Ovary (tissue), 7 donors: ENCODE measurements at regions not wholly inside any gene's neighbourhood (a gene's known extent, or its start where the extent isn't known, plus 50 kb on each side); places are given as distances from the start of the nearest gene placed in this dataset.

ENCODE experiments used
- DNase-seq, 5 donors: peaks; one replicate each; pipeline ENCODE4 v3.0.0-alpha.2; 2019 to 2020
- H3K27ac ChIP-seq, 2 donors: fragments of 200-600 bp; one replicate each; pipeline versions ENCODE4 v1.5.1 to v1.8.0; 2019 to 2022
- H3K27me3 ChIP-seq: fragments of 200-600 bp; one replicate; pipeline ENCODE4 v1.8.0; 2022
- H3K36me3 ChIP-seq: fragments of 200-600 bp; sonication (generic); one replicate; pipeline ENCODE4 v1.5.1; 2019
- H3K4me1 ChIP-seq: one replicate; pipeline ENCODE4 v1.8.1; 2013; ENCODE audit warnings: mild to moderate bottlenecking, moderate library complexity; ENCODE audit not compliant: insufficient read depth
- H3K4me3 ChIP-seq: fragments of 200-600 bp; sonication (generic); one replicate; pipeline ENCODE4 v1.5.1; 2017
- H3K9me3 ChIP-seq, 2 donors: fragments of 200-600 bp in 1 of 2; sonication (generic) in 1 of 2; one replicate each; pipeline versions ENCODE4 v1.5.1 to v1.8.1; 2013 to 2019; ENCODE audit warnings: mild to moderate bottlenecking in 1 of 2, moderate library complexity in 1 of 2
- EP300 ChIP-seq: sonication (generic); formaldehyde crosslinking; IDR thresholded peaks from one replicate; pipeline ENCODE4 v1.6.1; 2017; ENCODE audit warnings: antibody characterized with exemption
- POLR2A ChIP-seq: fragments of 450-650 bp; IDR thresholded peaks from one replicate; pipeline ENCODE4 v1.6.1; 2017; ENCODE audit warnings: antibody characterized with exemption, mild to moderate bottlenecking, moderate library complexity
- WGBS, 3 donors: extraction: QIAGEN DNeasy Blood & Tissue Kit in 1 of 3; methylation state at CpG; one replicate each; pipeline versions ENCODE4 v1.1.5 to v1.1.7; 2013 to 2017; 5-methylcytosine and 5-hydroxymethylcytosine counted together
- intact Hi-C, 4 donors: fragments of 100-400 bp; cut with DNase I; formaldehyde crosslinking; loops; one replicate each; pipeline versions ENCODE4 v1.11.0 to v1.15.1; 2022 to 2023
- TF ChIP-seq, protein P1 (sequence below), 3 donors: fragments of 450-650 bp in 2 of 3; fragments of 200-600 bp in 1 of 3; IDR thresholded peaks; one replicate each; pipeline versions ENCODE4 v1.5.1 to v1.8.0; 2016 to 2022; ENCODE audit warnings: antibody characterized with exemption in 3 of 3, mild to moderate bottlenecking in 1 of 3
- donor health status: DM: no; HTN: no; CAD: no; lungs with moderate emphysema.
- donor health status: DM: no; HTN: no; CAD: no.
- donor health status: Bipolar disorder and iron deficiency.
- donor health status: DM: no; HTN: no; CAD: no.
- donor health status: DM: yes; HTN: yes; CAD: no.

DNA sequence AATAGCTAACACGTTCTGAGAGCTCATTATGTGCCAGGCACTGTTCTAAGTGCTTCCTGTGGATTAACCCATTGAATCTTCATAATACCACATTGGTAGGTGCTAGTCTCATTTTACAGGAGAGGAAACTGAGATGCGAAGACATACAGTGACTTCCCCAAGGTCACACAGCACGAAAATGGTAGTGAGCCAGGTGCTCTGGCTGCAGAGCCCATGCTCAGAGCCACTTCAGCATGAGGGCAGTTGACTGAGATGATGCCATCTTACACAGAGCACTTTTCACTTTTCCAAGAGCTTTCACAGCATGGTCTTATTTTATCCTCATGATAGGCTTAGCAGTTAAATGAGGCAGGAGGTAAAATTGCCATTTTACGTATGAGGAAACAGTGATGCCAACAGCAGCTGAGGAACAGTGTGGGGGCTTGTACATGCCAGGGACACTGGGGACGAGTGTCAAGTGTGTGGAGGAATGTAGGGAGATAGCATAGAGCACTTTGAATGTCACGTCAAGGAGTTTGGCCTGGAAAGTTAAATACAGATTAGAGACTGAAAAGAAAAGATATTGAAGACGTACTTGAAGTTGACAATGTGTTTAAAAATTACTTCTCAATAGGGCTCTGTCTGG is 180.0 kb downstream of the KIF4B start:
- DNase-seq: no peak
- no peak overlapping the region for H3K27ac ChIP-seq
- H3K4me3 ChIP-seq: no peak overlapping the region
- H3K4me1 ChIP-seq: no peaks in the 10 kb centered on the region
- 73 to 78% (median 73%) methylated on average over 7 of the region's 7 CpGs for WGBS, 3 donors
- TF ChIP-seq EP300: no peak
- TF ChIP-seq POLR2A: no peak
- TF ChIP-seq, protein P1, sequence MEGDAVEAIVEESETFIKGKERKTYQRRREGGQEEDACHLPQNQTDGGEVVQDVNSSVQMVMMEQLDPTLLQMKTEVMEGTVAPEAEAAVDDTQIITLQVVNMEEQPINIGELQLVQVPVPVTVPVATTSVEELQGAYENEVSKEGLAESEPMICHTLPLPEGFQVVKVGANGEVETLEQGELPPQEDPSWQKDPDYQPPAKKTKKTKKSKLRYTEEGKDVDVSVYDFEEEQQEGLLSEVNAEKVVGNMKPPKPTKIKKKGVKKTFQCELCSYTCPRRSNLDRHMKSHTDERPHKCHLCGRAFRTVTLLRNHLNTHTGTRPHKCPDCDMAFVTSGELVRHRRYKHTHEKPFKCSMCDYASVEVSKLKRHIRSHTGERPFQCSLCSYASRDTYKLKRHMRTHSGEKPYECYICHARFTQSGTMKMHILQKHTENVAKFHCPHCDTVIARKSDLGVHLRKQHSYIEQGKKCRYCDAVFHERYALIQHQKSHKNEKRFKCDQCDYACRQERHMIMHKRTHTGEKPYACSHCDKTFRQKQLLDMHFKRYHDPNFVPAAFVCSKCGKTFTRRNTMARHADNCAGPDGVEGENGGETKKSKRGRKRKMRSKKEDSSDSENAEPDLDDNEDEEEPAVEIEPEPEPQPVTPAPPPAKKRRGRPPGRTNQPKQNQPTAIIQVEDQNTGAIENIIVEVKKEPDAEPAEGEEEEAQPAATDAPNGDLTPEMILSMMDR (IDR thresholded peaks at IDR 0.05): no peak
- intact Hi-C loops: no loop called here
- no peaks in the 10 kb centered on the region for H3K36me3 ChIP-seq
- H3K9me3 ChIP-seq: no peaks in the 10 kb centered on the region
- H3K27me3 ChIP-seq: no peaks in the 10 kb centered on the region

- H3K36me3 ChIP-seq: no peaks in the 10 kb centered on the region
- TF ChIP-seq EP300: no peak
- TF ChIP-seq, protein P1 (IDR thresholded peaks at IDR 0.05): no peak
- no peak for TF ChIP-seq POLR2A
- 81 to 93% (median 87%) methylated on average over 4 of the region's 4 CpGs for WGBS, 3 donors
- no peaks in the 10 kb centered on the region for H3K27me3 ChIP-seq
- intact Hi-C loops: no loop called here
- no peak overlapping the region for H3K4me3 ChIP-seq
- no peaks in the 10 kb centered on the region for H3K4me1 ChIP-seq
- DNase-seq: no peak
- H3K9me3 ChIP-seq: no peaks in the 10 kb centered on the region
- no peak overlapping the region for H3K27ac ChIP-seq
Observed at GRCh38 chr5:155200608-155201007, 187.1 kb downstream of the KIF4B start.

DNA sequence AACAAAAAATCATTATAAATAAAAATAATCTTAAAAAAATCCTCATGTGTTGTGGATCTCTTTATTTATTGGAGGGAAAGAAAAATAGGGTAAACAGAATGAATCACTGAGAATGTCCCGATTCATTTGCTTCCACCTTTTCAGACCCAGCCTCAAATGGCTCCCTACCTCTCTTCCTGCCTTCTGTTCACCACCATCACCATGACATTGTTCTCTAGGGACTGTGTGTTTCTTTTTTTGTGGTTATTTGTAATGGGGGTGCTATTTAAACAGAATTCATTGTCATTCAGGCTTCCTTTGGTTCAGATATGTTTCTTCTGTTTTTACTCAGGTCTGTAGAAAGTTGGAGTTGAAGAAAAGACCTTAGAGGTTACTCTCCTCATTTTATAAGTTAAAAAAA is 198.2 kb downstream of the KIF4B start:
- TF ChIP-seq, protein P1 (IDR thresholded peaks at IDR 0.05): no peak
- no peak for TF ChIP-seq POLR2A
- no peak for TF ChIP-seq EP300
- no peaks in the 10 kb centered on the region for H3K27me3 ChIP-seq

DNA sequence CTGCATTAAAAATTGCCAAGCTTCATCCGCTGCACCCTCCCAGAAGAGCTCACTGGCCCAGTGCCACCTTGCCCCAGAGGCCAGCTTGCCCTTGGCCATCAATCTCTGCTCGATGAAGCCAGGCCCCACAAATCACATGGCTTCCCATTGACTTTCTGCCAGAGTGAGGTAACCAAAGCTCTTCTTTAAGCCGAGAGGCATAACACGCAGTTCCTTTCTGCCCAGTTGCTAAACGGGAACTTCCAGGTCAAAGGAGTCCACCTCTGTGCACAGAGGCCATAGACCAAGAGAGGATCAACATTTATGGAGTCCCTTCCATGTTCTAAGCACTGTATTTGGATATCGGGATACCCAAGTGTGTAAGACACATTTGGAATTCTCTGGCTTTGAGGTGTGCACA is 208.8 kb downstream of the KIF4B start:
- 45 to 47% (median 45%) methylated on average over 6 of the region's 6 CpGs for WGBS, 3 donors
- Histone ChIP-seq H3K27ac (no peak overlapping the region), H3K36me3 (no peaks in the 10 kb centered on the region), H3K27me3 (no peaks in the 10 kb centered on the region), H3K4me1 (no peaks in the 10 kb centered on the region), H3K4me3 (no peak overlapping the region), H3K9me3 (no peaks in the 10 kb centered on the region)
- no peak for TF ChIP-seq EP300
- TF ChIP-seq, protein P1 (IDR thresholded peaks at IDR 0.05): no peak
- no peak for TF ChIP-seq POLR2A
- DNase-seq: no peak
- intact Hi-C loops: no loop called here

More for the DNA sequence above, 198.2 kb downstream of the KIF4B start:
- H3K9me3 ChIP-seq: no peaks in the 10 kb centered on the region
- no peaks in the 10 kb centered on the region for H3K36me3 ChIP-seq
- DNase-seq: no peak
- no peaks in the 10 kb centered on the region for H3K4me1 ChIP-seq
- intact Hi-C loops: no loop called here
- H3K4me3 ChIP-seq: no peak overlapping the region
- no peak overlapping the region for H3K27ac ChIP-seq
- 89 to 94% (median 92%) methylated on average over 1 of the region's 1 CpG for WGBS, 3 donors
